ENCODE measurements at regions not wholly inside any gene's neighbourhood (a gene's known extent, or its start where the extent isn't known, plus 50 kb on each side); places are given as distances from the start of the nearest gene placed in this dataset.
"Not testable (repeated sequence)": the region's sequence is repeated elsewhere in the genome, so short reads cannot be mapped to it uniquely, and the experiment has no call there.

DNA sequence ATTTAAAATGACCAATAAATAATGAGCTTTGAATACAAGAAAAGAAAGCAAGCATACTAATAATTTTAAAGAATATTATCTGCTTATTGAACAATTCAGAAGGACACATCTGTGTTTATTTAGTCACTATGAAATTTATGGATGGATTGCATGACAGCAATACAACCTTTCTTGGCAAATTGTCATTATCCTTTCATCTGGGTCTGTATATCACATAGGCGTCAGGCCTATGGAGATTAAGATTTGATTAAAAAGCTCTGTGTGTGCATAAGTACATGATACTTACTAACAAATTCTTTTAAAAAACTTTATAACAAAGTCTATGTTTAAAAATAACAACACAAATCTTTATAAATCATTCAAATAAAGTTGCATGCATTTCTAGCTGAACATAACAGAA, 1394.4 kb downstream of the KHDRBS2 start:
- TF ChIP-seq, protein P1, sequence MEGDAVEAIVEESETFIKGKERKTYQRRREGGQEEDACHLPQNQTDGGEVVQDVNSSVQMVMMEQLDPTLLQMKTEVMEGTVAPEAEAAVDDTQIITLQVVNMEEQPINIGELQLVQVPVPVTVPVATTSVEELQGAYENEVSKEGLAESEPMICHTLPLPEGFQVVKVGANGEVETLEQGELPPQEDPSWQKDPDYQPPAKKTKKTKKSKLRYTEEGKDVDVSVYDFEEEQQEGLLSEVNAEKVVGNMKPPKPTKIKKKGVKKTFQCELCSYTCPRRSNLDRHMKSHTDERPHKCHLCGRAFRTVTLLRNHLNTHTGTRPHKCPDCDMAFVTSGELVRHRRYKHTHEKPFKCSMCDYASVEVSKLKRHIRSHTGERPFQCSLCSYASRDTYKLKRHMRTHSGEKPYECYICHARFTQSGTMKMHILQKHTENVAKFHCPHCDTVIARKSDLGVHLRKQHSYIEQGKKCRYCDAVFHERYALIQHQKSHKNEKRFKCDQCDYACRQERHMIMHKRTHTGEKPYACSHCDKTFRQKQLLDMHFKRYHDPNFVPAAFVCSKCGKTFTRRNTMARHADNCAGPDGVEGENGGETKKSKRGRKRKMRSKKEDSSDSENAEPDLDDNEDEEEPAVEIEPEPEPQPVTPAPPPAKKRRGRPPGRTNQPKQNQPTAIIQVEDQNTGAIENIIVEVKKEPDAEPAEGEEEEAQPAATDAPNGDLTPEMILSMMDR (conservative IDR thresholded peaks at IDR 0.05): no peak
- Histone ChIP-seq H2BK5ac (ENCODE audit: insufficient read length, low read length) (no peak overlapping the region), H4K20me1 (ENCODE audit: control insufficient read depth, insufficient read depth, insufficient read length) (no peaks in the 10 kb centered on the region), H3K79me1 (ENCODE audit: insufficient read depth, low read depth, low read length, poor library complexity, severe bottlenecking) (no peaks in the 10 kb centered on the region), H3K27ac (ENCODE audit: insufficient read length, low read depth, low read length) (no peak overlapping the region), H3K14ac (ENCODE audit: insufficient read depth, low read length) (no peak overlapping the region), H3K27me3 (ENCODE audit: insufficient read depth, low read length) (no peaks in the 10 kb centered on the region), H3K4me2 (ENCODE audit: insufficient read depth, insufficient read length, low read length) (no peak overlapping the region), H3T11ph (ENCODE audit: low read length) (no peak overlapping the region), H3K9ac (ENCODE audit: extremely low read depth, insufficient read length, low read length) (no peak overlapping the region), H2AK5ac (ENCODE audit: insufficient read length, low read length) (no peak overlapping the region), H3K4ac (ENCODE audit: low read depth, low read length) (no peak overlapping the region), H3K9me3 (ENCODE audit: control insufficient read depth, low read depth, low read length) (no peaks in the 10 kb centered on the region), H2BK20ac (ENCODE audit: low read depth, low read length, poor library complexity, severe bottlenecking) (no peak overlapping the region), H2AFZ (ENCODE audit: low read length) (no peak overlapping the region), H3K4me1 (ENCODE audit: insufficient read depth, low read length) (no peaks in the 10 kb centered on the region), H4K91ac (ENCODE audit: insufficient read length, low read depth, low read length) (no peak overlapping the region), H2BK120ac (ENCODE audit: low read depth, low read length, poor library complexity, severe bottlenecking) (no peak overlapping the region), H3K23me2 (ENCODE audit: insufficient read length, low read depth, low read length, poor library complexity, severe bottlenecking) (no peaks in the 10 kb centered on the region), H4K5ac (ENCODE audit: insufficient read length, low read depth, low read length) (no peak overlapping the region), H3K79me2 (ENCODE audit: insufficient read depth, low read length) (no peaks in the 10 kb centered on the region), H2BK15ac (ENCODE audit: low read depth, low read length) (no peak overlapping the region), H2BK12ac (ENCODE audit: insufficient read length, low read depth, low read length) (no peak overlapping the region), H3K18ac (ENCODE audit: insufficient read length, low read depth, low read length) (no peak overlapping the region), H4K8ac (replicated peaks; ENCODE audit: insufficient read length, low read depth, low read length) (no peak overlapping the region), H3K23ac (ENCODE audit: insufficient read length, low read depth, low read length) (no peak overlapping the region), H3K56ac (ENCODE audit: insufficient read length, low read depth, low read length) (no peak overlapping the region)
- WGBS (ENCODE audit: extremely low coverage, insufficient read length, low lambda C conversion rate): no CpG with 5 or more reads among the region's 1 CpG
- Mint-ChIP-seq H3K4me3 (no peak overlapping the region), H3K36me3 (ENCODE audit: insufficient read depth in 1 of 3, low read depth in 3 of 3) (peaks cover 1 to 8% (median 1%) of the 10 kb centered on the region in 3 experiments; a peak in 4 of 7 replicates), H3K9me3 (peaks cover 4 to 9% of the 10 kb centered on the region in 2 experiments; a peak in 4 of 5 replicates), H3K27me3 (ENCODE audit: low read depth) (no peaks in the 10 kb centered on the region), H3K4me1 (0 out of 4 replicates have a peak, but pooled peaks cover 0 to 3% of the 10 kb centered on the region in 2 experiments), H3K27ac (no peak overlapping the region)
- no peak for DNase-seq

DNA sequence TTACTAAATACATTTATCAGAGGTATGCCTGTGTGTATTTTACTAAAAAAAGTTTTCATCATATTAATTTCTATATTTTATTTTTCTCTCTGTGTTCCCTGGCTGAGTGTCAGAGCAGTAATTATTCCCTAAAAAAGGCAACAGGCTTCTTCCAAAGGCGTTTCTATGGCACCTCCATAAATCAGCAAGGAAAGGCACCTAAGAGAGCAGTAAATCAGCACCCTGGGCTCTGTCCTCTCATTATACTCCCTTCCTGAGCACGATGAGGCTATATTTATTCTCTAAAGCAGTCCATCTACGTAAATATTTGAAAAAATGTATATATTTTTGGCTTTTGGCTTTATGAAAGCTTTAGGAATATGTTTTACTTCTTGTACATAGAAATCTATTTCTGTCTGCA, 1408.6 kb downstream of the KHDRBS2 start:
- not testable (repeated sequence) for H4K5ac ChIP-seq (ENCODE audit: insufficient read length, low read depth, low read length); H3K4me2 ChIP-seq (ENCODE audit: insufficient read depth, insufficient read length, low read length); H3K14ac ChIP-seq (ENCODE audit: insufficient read depth, low read length); H2BK5ac ChIP-seq (ENCODE audit: insufficient read length, low read length); H3K27me3 Mint-ChIP-seq (ENCODE audit: low read depth); H2BK15ac ChIP-seq (ENCODE audit: low read depth, low read length); H3K27ac ChIP-seq (ENCODE audit: insufficient read length, low read depth, low read length); H2BK120ac ChIP-seq (ENCODE audit: low read depth, low read length, poor library complexity, severe bottlenecking); H3K27ac Mint-ChIP-seq; H3K18ac ChIP-seq (ENCODE audit: insufficient read length, low read depth, low read length); H3K23me2 ChIP-seq (ENCODE audit: insufficient read length, low read depth, low read length, poor library complexity, severe bottlenecking); H3K79me1 ChIP-seq (ENCODE audit: insufficient read depth, low read depth, low read length, poor library complexity, severe bottlenecking); H4K8ac ChIP-seq (replicated peaks; ENCODE audit: insufficient read length, low read depth, low read length); H2BK12ac ChIP-seq (ENCODE audit: insufficient read length, low read depth, low read length); H3K56ac ChIP-seq (ENCODE audit: insufficient read length, low read depth, low read length); H4K91ac ChIP-seq (ENCODE audit: insufficient read length, low read depth, low read length); H3K9me3 Mint-ChIP-seq; H2AFZ ChIP-seq (ENCODE audit: low read length); H2AK5ac ChIP-seq (ENCODE audit: insufficient read length, low read length); H3T11ph ChIP-seq (ENCODE audit: low read length); H3K23ac ChIP-seq (ENCODE audit: insufficient read length, low read depth, low read length); H3K4me3 Mint-ChIP-seq; H3K9me3 ChIP-seq (ENCODE audit: control insufficient read depth, low read depth, low read length); H3K9ac ChIP-seq (ENCODE audit: extremely low read depth, insufficient read length, low read length); H3K4ac ChIP-seq (ENCODE audit: low read depth, low read length); DNase-seq; H2BK20ac ChIP-seq (ENCODE audit: low read depth, low read length, poor library complexity, severe bottlenecking); H3K4me1 ChIP-seq (ENCODE audit: insufficient read depth, low read length); H3K79me2 ChIP-seq (ENCODE audit: insufficient read depth, low read length); H4K20me1 ChIP-seq (ENCODE audit: control insufficient read depth, insufficient read depth, insufficient read length); H3K36me3 Mint-ChIP-seq (ENCODE audit: insufficient read depth in 1 of 3, low read depth in 3 of 3); H3K27me3 ChIP-seq (ENCODE audit: insufficient read depth, low read length)
- no CpG with 5 or more reads among the region's 3 CpGs for WGBS (ENCODE audit: extremely low coverage, insufficient read length, low lambda C conversion rate)
- H3K4me1 Mint-ChIP-seq: peaks cover 8 to 15% of the 10 kb centered on the region in 2 experiments
